Motor neuron (in vitro differentiated cells): ENCODE measurements at regions not wholly inside any gene's neighbourhood (a gene's known extent, or its start where the extent isn't known, plus 50 kb on each side); places are given as distances from the start of the nearest gene placed in this dataset.

ENCODE experiments used
- ATAC-seq, 8 experiments: fragments of 200-7000 bp; cut with Tn5 transposase; replicated peaks in 6 of 8; 2 replicates each; pipeline ENCODE4 v1.8.0; 2021; ENCODE audit warnings: mild to moderate bottlenecking in 8 of 8, moderate library complexity in 8 of 8
- H3K27ac ChIP-seq, 2 donors: fragments of 250-450 bp; sonication (Bioruptor Pico); 2 replicates each; pipeline ENCODE4 v1.9.0; 2021; ENCODE audit warnings: antibody characterized with exemption in 2 of 2, mild to moderate bottlenecking in 2 of 2, moderate library complexity in 1 of 2
- H3K4me1 ChIP-seq, 2 donors: fragments of 250-450 bp; sonication (Bioruptor Pico); replicated peaks in 1 of 2; 2 replicates each; pipeline ENCODE4 v1.6.1; 2021; ENCODE audit warnings: antibody characterized with exemption in 2 of 2, mild to moderate bottlenecking in 2 of 2, moderate library complexity in 1 of 2
- H3K4me3 ChIP-seq, 5 donors: fragments of 250-450 bp; sonication (Bioruptor Pico); 2 replicates each; pipeline ENCODE4 v1.9.0; 2021; ENCODE audit warnings: antibody characterized with exemption in 5 of 5, mild to moderate bottlenecking in 5 of 5, moderate library complexity in 4 of 5
- WGBS, 10 experiments: fragments of 450-650 bp; shearing (Covaris generic); methylation state at CpG; one replicate each; pipeline ENCODE4 v1.0.0; 2022; 5-methylcytosine and 5-hydroxymethylcytosine counted together
- in situ Hi-C, 9 experiments: fragments of 400-800 bp; cut with MboI; loops; one replicate each; pipeline ENCODE4 v1.15.0; 2021; ENCODE audit warnings: low sequenced_read_pairs in 9 of 9, low pct_unique_long_range_greater_than_20kb in 2 of 9; ENCODE audit not compliant: unreplicated experiment in 9 of 9

DNA sequence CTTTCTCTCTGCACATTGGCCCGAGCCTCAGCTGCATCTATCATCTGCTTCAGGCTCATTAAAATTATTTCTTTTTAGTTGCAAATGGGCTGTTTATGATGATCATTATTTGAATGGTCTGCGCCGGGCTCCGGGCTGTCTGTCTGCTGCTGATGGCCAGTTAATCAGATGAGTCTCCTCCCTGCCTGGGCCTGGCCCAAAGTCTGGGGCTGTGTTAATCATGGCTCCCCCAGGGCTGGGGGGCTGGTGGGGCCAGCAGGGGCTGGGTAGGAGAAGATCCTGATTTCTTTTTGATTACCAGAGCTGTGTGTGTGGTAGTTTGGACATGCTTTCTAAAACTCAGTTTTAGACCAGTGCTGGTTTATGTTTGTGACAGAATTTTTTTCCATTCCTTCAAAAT is 159.1 kb downstream of the PHETA1 start:
- H3K4me1 ChIP-seq, result peaks cover 32 to 46% of the 10 kb centered on the region in 2 donors
- no peak overlapping the region for H3K27ac ChIP-seq
- in situ Hi-C loops, result no loop called here
- peak in 5 of 8 experiments; percentile 45 to 76 (median 71) for ATAC-seq
- WGBS, 10 experiments, result 0 to 40% (median 6%) methylated on average over 1 to 3 of the region's 4 CpGs; no CpG with 5 or more reads in 6 of the 10 experiments
- no peak overlapping the region for H3K4me3 ChIP-seq

DNA sequence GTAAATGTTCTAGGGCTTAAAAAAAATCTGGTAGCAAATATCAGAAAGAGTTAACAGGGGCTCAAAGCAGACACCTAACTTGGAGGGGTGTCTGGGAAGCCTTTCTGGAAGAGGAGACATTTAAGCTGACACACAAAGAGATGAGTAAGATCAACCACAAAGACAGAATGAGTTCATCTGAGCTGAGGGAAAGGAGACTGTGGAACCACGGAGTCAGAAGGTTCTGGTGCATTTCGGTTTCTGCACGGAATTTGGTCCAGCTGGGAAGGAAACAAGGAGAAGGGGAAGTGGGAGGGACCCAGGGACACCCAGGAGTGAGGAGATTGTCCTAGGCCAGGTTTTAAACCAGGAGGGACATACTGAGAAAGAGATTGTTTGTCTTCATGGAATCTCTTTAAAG is 161.1 kb downstream of the PHETA1 start:
- in situ Hi-C loops, result no loop called here
- H3K4me3 ChIP-seq, result no peak overlapping the region
- WGBS, 10 experiments, result 0 to 100% (median 60%) methylated on average over 1 to 3 of the region's 3 CpGs; no CpG with 5 or more reads in 1 of the 10 experiments
- peaks cover 30 to 31% of the 10 kb centered on the region in 2 donors for H3K4me1 ChIP-seq
- no peak overlapping the region for H3K27ac ChIP-seq
- ATAC-seq, result no peak

DNA sequence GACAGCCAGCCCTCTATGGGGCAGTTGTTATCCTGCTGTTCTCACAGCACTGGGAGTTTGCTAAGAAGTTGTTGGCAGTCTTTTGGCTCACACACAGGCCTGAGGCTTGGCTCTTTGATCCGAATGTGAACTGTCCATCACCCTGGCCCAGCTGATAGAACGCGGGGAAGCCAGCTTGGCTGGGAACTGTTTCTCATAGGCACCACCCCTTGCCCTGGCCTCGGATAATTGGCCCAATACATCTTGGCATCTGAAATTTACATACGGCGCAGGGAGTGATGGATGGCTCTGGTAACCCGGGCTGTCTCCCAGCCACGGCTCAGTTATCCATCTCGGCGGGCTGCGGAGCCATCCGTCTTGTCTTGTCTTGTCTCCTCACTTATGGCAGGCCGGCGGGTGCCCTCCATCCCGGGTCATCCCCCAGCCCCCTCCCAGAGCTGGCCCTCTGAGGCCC is 164.1 kb downstream of the PHETA1 start:
- whole genome bisulfite sequencing, 10 experiments, result 0 to 23% (median 4%) methylated on average over 1 to 12 of the region's 15 CpGs; no CpG with 5 or more reads in 5 of the 10 experiments
- ATAC-seq, result peak in 5 of 8 experiments; percentile 73 to 86 (median 80)
- in situ Hi-C loops, result no loop called here
- Histone ChIP-seq H3K27ac (no peak overlapping the region), H3K4me3 (no peak overlapping the region), H3K4me1 (peaks cover 27 to 34% of the 10 kb centered on the region in 2 donors)

DNA sequence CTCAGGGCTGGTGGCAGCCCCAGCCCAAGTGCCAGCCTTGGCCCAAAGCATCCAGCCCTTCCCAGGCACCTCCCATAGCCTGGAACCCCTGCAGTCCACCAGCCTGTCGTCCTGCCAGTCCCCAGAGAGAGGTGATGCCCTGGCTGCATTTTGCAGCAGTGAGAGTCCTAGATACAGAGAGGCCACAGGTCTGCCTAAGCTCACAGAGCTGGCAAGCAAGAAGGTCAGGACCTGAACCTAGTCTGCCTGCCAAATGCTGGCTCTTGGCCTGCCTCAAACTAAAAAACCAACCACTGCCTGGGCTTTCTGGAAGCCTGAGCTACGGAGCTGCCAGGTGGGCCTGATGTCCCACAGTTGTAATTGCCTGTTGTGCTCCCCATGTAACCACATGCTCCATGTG is 164.9 kb downstream of the PHETA1 start:
- 20 to 60% methylated on average over 1 to 2 of the region's 2 CpGs; no CpG with 5 or more reads in 8 of the 10 experiments for WGBS, 10 experiments
- Histone ChIP-seq H3K4me3 (no peak overlapping the region), H3K4me1 (peaks cover 21 to 36% of the 10 kb centered on the region in 2 donors), H3K27ac (no peak overlapping the region)
- no peak for ATAC-seq
- in situ Hi-C loops, result no loop called here

DNA sequence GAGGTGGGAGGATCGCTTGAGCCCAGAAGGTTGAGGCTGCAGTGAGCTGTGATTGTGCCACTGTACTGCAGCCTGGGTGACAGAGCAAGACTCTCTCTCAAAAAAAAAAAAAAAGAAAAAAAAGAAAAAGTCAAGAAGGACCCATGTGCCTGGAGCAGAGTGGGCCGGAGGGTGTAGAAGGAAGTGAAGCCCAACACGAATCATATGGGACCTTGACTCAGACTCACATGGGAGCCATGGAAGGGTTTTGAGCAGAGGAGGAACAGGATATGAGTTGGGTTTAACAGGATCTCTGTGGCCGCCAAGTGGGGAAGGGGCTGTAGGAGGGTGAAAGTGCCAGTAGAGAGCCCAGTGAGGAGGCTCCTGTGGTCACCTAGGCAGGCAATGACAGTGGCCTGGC is 165.4 kb downstream of the PHETA1 start:
- WGBS, 10 experiments, result 34 to 100% (median 75%) methylated on average over 1 to 4 of the region's 4 CpGs
- no peak overlapping the region for H3K4me3 ChIP-seq
- peaks cover 21 to 36% of the 10 kb centered on the region in 2 donors for H3K4me1 ChIP-seq
- in situ Hi-C loops, result no loop called here
- no peak for ATAC-seq
- no peak overlapping the region for H3K27ac ChIP-seq

DNA sequence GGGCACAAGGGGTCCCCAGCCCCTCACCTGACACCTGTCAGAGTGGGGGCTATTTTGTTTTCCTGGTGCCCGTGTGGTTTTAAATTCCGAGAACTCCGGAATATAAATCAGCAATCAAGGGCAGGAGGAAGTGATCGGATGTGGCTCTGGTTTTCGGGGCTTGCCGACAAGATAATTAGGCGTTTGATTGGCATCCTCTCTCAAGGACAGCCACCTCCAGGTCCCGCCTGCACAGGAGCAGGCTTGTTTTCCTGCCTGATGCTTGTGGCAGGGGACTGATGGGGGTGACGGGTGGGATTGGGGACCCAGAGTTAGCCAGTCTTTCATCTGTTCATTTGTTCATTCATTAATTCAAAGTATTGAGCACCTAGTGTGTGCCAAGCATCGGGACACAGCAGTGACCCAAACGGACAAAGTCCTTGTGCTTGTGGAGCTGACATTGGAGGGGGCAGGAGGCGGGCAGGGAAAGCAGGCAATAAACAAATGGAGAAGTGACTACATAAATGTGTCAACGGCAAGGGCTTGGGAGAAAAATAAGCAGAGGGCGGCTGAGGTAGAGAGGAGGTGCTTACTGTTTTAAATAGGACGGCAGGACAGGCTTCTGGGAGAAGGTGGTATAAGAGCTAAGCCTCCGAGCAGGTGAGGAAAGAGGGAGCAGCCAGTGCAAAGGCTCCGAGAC is 166.5 kb downstream of the PHETA1 start:
- in situ Hi-C loops, result no loop called here
- Histone ChIP-seq H3K4me3 (no peak overlapping the region), H3K4me1 (peaks cover 21 to 36% of the 10 kb centered on the region in 2 donors), H3K27ac (no peak overlapping the region)
- peak in 1 of 8 experiments; percentile 30 for ATAC-seq
- WGBS, 10 experiments, result 6 to 100% (median 80%) methylated on average over 1 to 12 of the region's 17 CpGs; no CpG with 5 or more reads in 3 of the 10 experiments

DNA sequence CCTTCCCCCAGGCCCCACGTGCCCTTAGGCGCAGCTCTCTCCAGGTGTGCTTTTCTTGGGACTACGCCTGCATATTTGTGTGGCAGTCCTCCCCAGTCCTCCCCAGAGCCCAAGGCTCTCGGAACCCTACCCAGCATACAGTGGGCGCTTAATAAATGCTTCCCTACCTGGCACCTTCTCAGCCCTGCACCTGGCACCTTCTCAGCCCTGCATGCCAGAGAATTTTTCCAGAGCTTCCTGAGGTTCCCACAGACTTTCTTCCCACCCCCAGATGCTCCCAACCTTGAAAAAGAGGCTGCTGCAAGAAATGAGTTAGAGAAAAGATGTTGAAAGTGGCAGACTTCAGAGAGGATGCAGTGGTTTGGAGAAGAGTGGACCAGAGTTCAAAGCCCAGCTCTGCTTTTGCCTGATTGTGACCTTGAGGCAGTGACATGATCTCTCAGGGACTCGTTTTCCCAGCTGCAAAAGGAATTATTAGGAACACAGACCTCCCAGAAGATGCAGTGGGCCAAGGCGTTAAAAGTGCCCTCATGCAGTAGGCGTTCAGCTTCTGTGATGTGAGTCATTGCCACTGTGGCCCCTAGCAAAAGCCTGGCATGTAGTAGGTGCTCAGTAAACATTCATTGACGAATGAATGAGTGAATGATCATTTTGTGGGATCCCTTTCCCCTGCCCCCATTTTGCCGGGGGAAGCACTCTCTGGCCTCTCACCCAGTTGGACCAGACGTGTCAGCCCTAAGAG is 167.2 kb downstream of the PHETA1 start:
- Histone ChIP-seq H3K4me1 (peaks cover 21 to 36% of the 10 kb centered on the region in 2 donors), H3K27ac (no peak overlapping the region), H3K4me3 (no peak overlapping the region)
- 0 to 86% (median 69%) methylated on average over 1 to 6 of the region's 11 CpGs; no CpG with 5 or more reads in 3 of the 10 experiments for WGBS, 10 experiments
- ATAC-seq, result no peak
- in situ Hi-C loops, result no loop called here

DNA sequence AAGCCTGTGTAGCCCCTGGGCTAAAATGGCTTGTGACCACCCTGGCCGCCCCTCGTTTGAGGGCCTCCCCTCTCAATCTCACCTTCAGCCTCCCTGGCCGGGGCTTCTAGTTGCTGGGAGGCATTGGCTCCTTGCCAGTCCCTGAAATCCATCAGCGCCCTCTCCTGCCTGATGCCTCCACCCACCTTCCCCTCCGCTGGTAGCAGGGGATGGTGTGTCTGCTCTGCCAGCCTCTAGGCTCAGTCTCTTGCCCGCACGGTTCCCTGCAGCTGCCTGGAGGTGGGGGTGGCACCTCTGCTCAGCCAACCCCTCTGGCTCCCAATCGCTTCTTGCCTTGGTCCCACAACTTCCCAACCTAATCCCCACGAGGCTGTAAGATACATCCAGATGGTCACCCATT is 167.9 kb downstream of the PHETA1 start:
- no peak overlapping the region for H3K4me3 ChIP-seq
- ATAC-seq, result peak in 6 of 8 experiments; percentile 41 to 65 (median 48)
- 0 to 64% (median 40%) methylated on average over 1 to 4 of the region's 9 CpGs; no CpG with 5 or more reads in 5 of the 10 experiments for WGBS, 10 experiments
- in situ Hi-C loops, result no loop called here
- H3K27ac ChIP-seq, result no peak overlapping the region
- peaks cover 21 to 36% of the 10 kb centered on the region in 2 donors for H3K4me1 ChIP-seq

DNA sequence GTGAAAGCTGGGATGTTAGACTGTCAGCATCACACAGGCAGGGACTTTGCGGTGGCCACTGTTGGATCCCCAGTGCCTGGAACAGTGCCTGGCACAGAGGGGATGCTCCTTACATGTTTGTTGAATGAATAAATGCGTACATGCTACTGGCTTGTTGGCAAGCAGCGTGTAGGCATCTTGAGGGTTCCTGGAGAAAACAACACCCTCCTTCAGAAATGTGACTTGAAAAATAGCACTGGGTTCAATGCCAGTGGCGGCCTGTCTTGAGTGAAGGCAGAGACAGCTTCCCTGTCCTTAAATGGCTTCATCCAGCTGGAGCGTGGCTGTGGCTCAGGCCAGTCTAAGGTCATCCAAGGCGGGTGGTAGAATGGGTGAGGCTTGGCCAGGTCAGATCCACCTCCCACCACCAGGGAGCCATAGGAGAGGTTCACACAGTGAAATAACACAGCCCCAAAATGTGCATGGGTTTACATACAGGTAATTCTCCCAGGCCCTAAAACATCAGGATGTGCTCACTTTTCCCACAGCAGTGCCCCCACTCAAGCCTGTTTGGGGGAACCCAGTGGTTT is 171.4 kb downstream of the PHETA1 start:
- ATAC-seq, result no peak
- H3K27ac ChIP-seq, result no peak overlapping the region
- peaks cover 20 to 32% of the 10 kb centered on the region in 2 donors for H3K4me1 ChIP-seq
- H3K4me3 ChIP-seq, result no peak overlapping the region
- in situ Hi-C loops, result no loop called here
- WGBS, 10 experiments, result 38 to 100% (median 95%) methylated on average over 1 to 6 of the region's 6 CpGs; no CpG with 5 or more reads in 5 of the 10 experiments

DNA sequence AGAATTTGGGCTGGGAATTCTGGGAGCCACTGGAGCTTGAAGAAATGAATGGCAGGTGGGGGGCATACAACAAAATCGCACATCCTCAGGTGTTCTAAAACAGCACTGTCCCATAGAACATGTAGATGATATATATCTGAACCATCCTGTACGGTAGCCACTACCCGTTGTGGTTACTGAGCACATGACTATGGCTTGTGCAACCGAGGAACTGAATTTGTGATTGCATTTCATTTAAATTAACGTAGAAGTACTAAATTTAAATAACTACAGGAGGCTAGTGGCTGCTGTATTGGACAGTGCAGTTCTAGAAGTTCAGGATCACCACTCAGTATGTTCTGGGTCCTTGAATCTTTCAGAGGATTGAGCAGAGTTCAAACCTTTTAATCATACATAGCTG is 172.4 kb downstream of the PHETA1 start:
- no peak for ATAC-seq
- Histone ChIP-seq H3K4me1 (peaks cover 18 to 32% of the 10 kb centered on the region in 2 donors), H3K27ac (no peak overlapping the region), H3K4me3 (no peak overlapping the region)
- WGBS, 10 experiments, result 13 to 100% (median 74%) methylated on average over 3 to 5 of the region's 5 CpGs
- in situ Hi-C loops, result no loop called here

DNA sequence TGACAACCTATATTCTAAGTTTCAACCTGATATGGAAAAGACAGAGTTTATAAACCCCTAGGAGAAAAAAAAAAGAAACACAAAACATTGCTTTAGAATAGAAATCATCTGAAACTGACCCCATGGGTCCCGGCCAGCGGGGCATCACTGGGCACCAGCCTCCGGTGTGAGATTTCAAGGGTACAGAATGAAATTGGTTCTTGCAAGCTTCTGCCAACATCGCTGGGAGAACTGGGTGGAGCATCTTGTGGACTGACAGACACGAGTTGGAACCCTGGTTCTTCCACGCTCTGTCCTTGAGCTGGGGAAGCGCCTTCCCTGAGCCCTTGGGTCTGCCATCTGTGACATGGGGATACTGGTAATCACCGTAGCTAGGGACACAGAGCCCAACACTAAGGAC is 173.6 kb downstream of the PHETA1 start:
- ATAC-seq, result no peak
- Histone ChIP-seq H3K27ac (no peak overlapping the region), H3K4me3 (no peak overlapping the region), H3K4me1 (peaks cover 12 to 22% of the 10 kb centered on the region in 2 donors)
- in situ Hi-C loops, result no loop called here
- 26 to 100% (median 100%) methylated on average over 1 to 8 of the region's 8 CpGs; no CpG with 5 or more reads in 1 of the 10 experiments for WGBS, 10 experiments

DNA sequence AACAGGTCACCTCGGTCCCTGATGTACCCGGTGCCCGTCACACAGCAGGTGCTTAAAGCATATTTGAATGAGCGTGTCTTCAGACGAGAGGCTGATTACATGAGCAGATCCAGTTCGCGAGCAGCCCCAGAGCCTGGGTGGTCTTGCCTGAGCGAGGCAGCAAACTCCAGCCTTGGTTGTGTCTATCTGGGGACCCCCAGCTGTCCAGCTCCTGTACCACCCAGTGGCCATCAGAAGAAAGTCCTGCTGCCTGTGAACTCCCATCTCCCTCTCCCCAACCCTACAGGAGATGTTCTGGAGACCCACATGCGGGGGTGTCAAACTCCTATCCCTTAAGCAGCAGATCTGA is 174.2 kb downstream of the PHETA1 start:
- in situ Hi-C loops, result no loop called here
- ATAC-seq, result peak in 2 of 8 experiments; percentile 8 to 10
- WGBS, 10 experiments, result 13 to 100% (median 77%) methylated on average over 2 to 7 of the region's 9 CpGs; no CpG with 5 or more reads in 5 of the 10 experiments

More for the DNA sequence above, 174.2 kb downstream of the PHETA1 start:
- H3K4me1 ChIP-seq, result peaks cover 12 to 20% of the 10 kb centered on the region in 2 donors
- H3K4me3 ChIP-seq, result no peak overlapping the region
- no peak overlapping the region for H3K27ac ChIP-seq
